Caco-2 (cell line): ENCODE measurements at regions not wholly inside any gene's neighbourhood (a gene's known extent, or its start where the extent isn't known, plus 50 kb on each side); places are given as distances from the start of the nearest gene placed in this dataset.

Experiments
- BruUV-seq: library from RNA; stranded (reverse); fragments of 400-500 nt; replicated peaks from 2 replicates; lab custom pipeline; 2021; lab: Mats Ljungman, UMichigan
- CTCF ChIA-PET: fragments of 300-600 bp; sonication (Branson Sonifier 250); formaldehyde crosslinking; loops from one replicate; lab custom pipeline; 2022; ENCODE audit warnings: antibody characterized with exemption; lab: Charles Lee
- POLR2A ChIA-PET: fragments of 300-600 bp; sonication (Branson Sonifier 250); formaldehyde crosslinking; loops from one replicate; lab custom pipeline; 2022; ENCODE audit warnings: antibody characterized with exemption; lab: Charles Lee
- DNase-seq, 2 experiments: peaks; one replicate each; pipeline versions ENCODE4 v3.0.0 to v3.0.0-alpha.2; 2020 to 2022
- H3K27me3 ChIP-seq: replicated peaks from 2 replicates; pipeline ENCODE4 v1.6.0; 2011; ENCODE audit warnings: low read length; ENCODE audit not compliant: control insufficient read depth, insufficient read depth
- H3K36me3 ChIP-seq: 2 replicates; pipeline ENCODE4 v1.5.1; 2011; ENCODE audit warnings: low read length; ENCODE audit not compliant: control insufficient read depth, insufficient read depth
- H3K4me1 ChIP-seq: fragments of 250-450 bp; sonication (Bioruptor Pico); 2 replicates; pipeline ENCODE4 v1.5.1; 2020; ENCODE audit warnings: mild to moderate bottlenecking
- H3K4me3 ChIP-seq: 2 replicates; pipeline ENCODE4 v1.5.1; 2011; ENCODE audit warnings: low read depth, mild to moderate bottlenecking, control low read depth, low read length
- H3K9me3 ChIP-seq: fragments of 250-450 bp; sonication (Bioruptor Pico); 2 replicates; pipeline ENCODE4 v1.5.1; 2020; ENCODE audit warnings: mild to moderate bottlenecking, moderate library complexity
- H3K27ac Mint-ChIP-seq: one replicate; pipeline ENCODE4 v1.8.0; 2022; ENCODE audit warnings: mixed read lengths; ENCODE audit not compliant: unreplicated experiment
- H3K27me3 Mint-ChIP-seq: one replicate; pipeline ENCODE4 v1.8.0; 2022; ENCODE audit warnings: mixed read lengths; ENCODE audit not compliant: insufficient read depth, unreplicated experiment
- H3K36me3 Mint-ChIP-seq: one replicate; pipeline ENCODE4 v1.8.0; 2022; ENCODE audit warnings: mild to moderate bottlenecking, mixed read lengths; ENCODE audit not compliant: insufficient read depth, unreplicated experiment
- H3K4me1 Mint-ChIP-seq: one replicate; pipeline ENCODE4 v1.8.0; 2022; ENCODE audit warnings: low read depth, mixed read lengths; ENCODE audit not compliant: unreplicated experiment
- H3K4me3 Mint-ChIP-seq: one replicate; pipeline ENCODE4 v1.8.0; 2022; ENCODE audit warnings: mild to moderate bottlenecking, moderate library complexity, mixed read lengths; ENCODE audit not compliant: unreplicated experiment
- H3K9me3 Mint-ChIP-seq: one replicate; pipeline ENCODE4 v1.8.0; 2022; ENCODE audit warnings: mixed read lengths; ENCODE audit not compliant: unreplicated experiment
- intact Hi-C: fragments of 100-400 bp; cut with micrococcal nuclease; formaldehyde crosslinking; loops from one replicate; pipeline ENCODE4 v1.10.0; 2022; ENCODE audit not compliant: unreplicated experiment
- TF ChIP-seq, protein P1 (sequence below), 2 experiments: fragments of 200-600 bp in 1 of 2; IDR thresholded peaks; 1 replicate in 1 of 2; 2 replicates in 1 of 2; pipeline versions ENCODE4 v1.5.1 to v1.8.0; 2011 to 2022; ENCODE audit warnings: antibody characterized with exemption in 1 of 2, control low read depth in 1 of 2, inconsistent platforms in 1 of 2, low read depth in 1 of 2, low read length in 1 of 2, mild to moderate bottlenecking in 1 of 2, moderate library complexity in 1 of 2; ENCODE audit not compliant: insufficient read depth in 1 of 2, severe bottlenecking in 1 of 2, unreplicated experiment in 1 of 2

DNA sequence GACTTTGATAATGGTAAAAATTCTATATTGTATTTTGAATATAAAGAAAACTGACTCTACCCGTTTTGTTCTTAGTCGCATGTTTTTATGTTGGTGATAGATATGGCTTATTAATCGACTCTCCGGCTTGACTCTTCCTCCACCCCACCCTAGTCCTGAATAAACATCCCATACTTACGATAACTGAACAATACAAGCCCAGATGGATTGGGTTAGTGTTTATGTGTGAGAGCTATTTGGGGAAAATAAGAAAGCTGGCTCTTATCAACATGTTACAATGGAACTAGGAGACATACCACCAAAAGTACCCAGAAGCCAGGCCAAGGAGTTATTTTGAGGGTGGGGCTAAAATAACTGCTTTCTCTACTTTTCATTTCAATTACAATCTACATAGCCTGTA, 796.3 kb downstream of the DIAPH3 start:
- TF ChIP-seq, protein P1, sequence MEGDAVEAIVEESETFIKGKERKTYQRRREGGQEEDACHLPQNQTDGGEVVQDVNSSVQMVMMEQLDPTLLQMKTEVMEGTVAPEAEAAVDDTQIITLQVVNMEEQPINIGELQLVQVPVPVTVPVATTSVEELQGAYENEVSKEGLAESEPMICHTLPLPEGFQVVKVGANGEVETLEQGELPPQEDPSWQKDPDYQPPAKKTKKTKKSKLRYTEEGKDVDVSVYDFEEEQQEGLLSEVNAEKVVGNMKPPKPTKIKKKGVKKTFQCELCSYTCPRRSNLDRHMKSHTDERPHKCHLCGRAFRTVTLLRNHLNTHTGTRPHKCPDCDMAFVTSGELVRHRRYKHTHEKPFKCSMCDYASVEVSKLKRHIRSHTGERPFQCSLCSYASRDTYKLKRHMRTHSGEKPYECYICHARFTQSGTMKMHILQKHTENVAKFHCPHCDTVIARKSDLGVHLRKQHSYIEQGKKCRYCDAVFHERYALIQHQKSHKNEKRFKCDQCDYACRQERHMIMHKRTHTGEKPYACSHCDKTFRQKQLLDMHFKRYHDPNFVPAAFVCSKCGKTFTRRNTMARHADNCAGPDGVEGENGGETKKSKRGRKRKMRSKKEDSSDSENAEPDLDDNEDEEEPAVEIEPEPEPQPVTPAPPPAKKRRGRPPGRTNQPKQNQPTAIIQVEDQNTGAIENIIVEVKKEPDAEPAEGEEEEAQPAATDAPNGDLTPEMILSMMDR (IDR thresholded peaks at IDR 0.05; ENCODE audit: insufficient read depth in 1 of 2, low read depth in 1 of 2, low read length in 1 of 2, severe bottlenecking in 1 of 2, unreplicated experiment in 1 of 2), result no peak
- no peaks in the 10 kb centered on the region for H3K27me3 Mint-ChIP-seq

GRCh38 chr13:59367904-59368303, 795.8 kb downstream of the DIAPH3 start:
- H3K4me1 Mint-ChIP-seq, result peaks cover 15% of the 10 kb centered on the region
- no peaks in the 10 kb centered on the region for H3K27me3 Mint-ChIP-seq
- Histone ChIP-seq H3K27me3 (no peaks in the 10 kb centered on the region), H3K4me1 (peaks cover 30% of the 10 kb centered on the region), H3K9me3 (no peaks in the 10 kb centered on the region), H3K4me3 (no peak overlapping the region), H3K36me3 (no peaks in the 10 kb centered on the region)
- no peaks in the 10 kb centered on the region for H3K36me3 Mint-ChIP-seq
- no TSS peak for BruUV-seq
- ChIA-PET CTCF (no interaction called here), POLR2A (no interaction called here)
- DNase-seq, result no peak
- H3K4me3 Mint-ChIP-seq, result no peak overlapping the region
- no peaks in the 10 kb centered on the region for H3K9me3 Mint-ChIP-seq
- TF ChIP-seq, protein P1 (IDR thresholded peaks at IDR 0.05; ENCODE audit: insufficient read depth in 1 of 2, low read depth in 1 of 2, low read length in 1 of 2, severe bottlenecking in 1 of 2, unreplicated experiment in 1 of 2), result no peak
- intact Hi-C loops, result no loop called here
- no peak overlapping the region for H3K27ac Mint-ChIP-seq

More for the DNA sequence above, 796.3 kb downstream of the DIAPH3 start:
- no peak for DNase-seq
- H3K4me3 Mint-ChIP-seq, result no peak overlapping the region
- Histone ChIP-seq H3K36me3 (no peaks in the 10 kb centered on the region), H3K27me3 (no peaks in the 10 kb centered on the region), H3K4me3 (no peak overlapping the region), H3K4me1 (peaks cover 30% of the 10 kb centered on the region), H3K9me3 (no peaks in the 10 kb centered on the region)
- no TSS peak for BruUV-seq
- H3K4me1 Mint-ChIP-seq, result peaks cover 15% of the 10 kb centered on the region
- ChIA-PET CTCF (no interaction called here), POLR2A (no interaction called here)
- H3K9me3 Mint-ChIP-seq, result no peaks in the 10 kb centered on the region
- H3K36me3 Mint-ChIP-seq, result no peaks in the 10 kb centered on the region
- no peak overlapping the region for H3K27ac Mint-ChIP-seq
- intact Hi-C loops, result no loop called here

DNA sequence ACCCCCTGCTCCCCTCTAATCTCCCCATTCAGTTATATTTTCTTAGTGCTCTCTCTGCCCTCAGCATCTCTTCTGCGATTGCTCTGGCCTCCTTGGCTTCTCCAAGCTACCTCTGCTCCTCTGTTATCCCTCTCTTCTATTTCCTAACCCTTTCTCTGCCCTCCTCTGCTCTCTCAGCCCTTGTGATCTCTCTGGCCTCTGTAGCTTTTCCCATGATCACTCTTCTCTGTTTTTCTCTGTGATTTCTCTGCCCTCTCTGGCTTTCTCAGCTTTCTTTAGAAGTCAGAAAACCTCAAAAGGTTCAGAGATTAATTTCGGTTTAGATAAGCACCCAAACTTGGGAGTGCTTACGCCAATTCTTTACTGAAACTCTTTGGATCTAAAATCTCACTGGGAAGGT, 795.0 kb downstream of the DIAPH3 start:
- Histone ChIP-seq H3K9me3 (no peaks in the 10 kb centered on the region), H3K4me1 (peaks cover 30% of the 10 kb centered on the region), H3K4me3 (no peak overlapping the region), H3K36me3 (no peaks in the 10 kb centered on the region), H3K27me3 (no peaks in the 10 kb centered on the region)
- H3K4me3 Mint-ChIP-seq, result no peak overlapping the region
- H3K4me1 Mint-ChIP-seq, result peaks cover 15% of the 10 kb centered on the region
- no peaks in the 10 kb centered on the region for H3K27me3 Mint-ChIP-seq
- DNase-seq, result no peak
- TF ChIP-seq, protein P1 (IDR thresholded peaks at IDR 0.05; ENCODE audit: insufficient read depth in 1 of 2, low read depth in 1 of 2, low read length in 1 of 2, severe bottlenecking in 1 of 2, unreplicated experiment in 1 of 2), result no peak
- H3K36me3 Mint-ChIP-seq, result no peaks in the 10 kb centered on the region
- ChIA-PET CTCF (no interaction called here), POLR2A (no interaction called here)
- H3K27ac Mint-ChIP-seq, result peak overlapping the region; percentile 3
- intact Hi-C loops, result no loop called here
- H3K9me3 Mint-ChIP-seq, result no peaks in the 10 kb centered on the region
- BruUV-seq, result no TSS peak
